Islet of Langerhans (tissue), 1 donor: ENCODE measurements at regions not wholly inside any gene's neighbourhood (a gene's known extent, or its start where the extent isn't known, plus 50 kb on each side); places are given as distances from the start of the nearest gene placed in this dataset.
"Not testable (repeated sequence)": the region's sequence is repeated elsewhere in the genome, so short reads cannot be mapped to it uniquely, and the experiment has no call there.

ENCODE experiments used
- FAIRE-seq: peaks from one replicate; lab custom pipeline; 2011; peaks lifted over from hg19 to GRCh38; lab: Jason Lieb, UNC

GRCh38 chr10:57333880-57334279 is 933.8 kb downstream of the IPMK start:
- FAIRE-seq = no peak

GRCh38 chr10:57321400-57321854 is 946.3 kb downstream of the IPMK start:
- FAIRE-seq = not testable (repeated sequence)

GRCh38 chr10:57320416-57320815 is 947.3 kb downstream of the IPMK start:
- no peak for FAIRE-seq

GRCh38 chr10:57314046-57314445 is 953.0 kb upstream of the ZWINT start:
- no peak for FAIRE-seq

GRCh38 chr10:57303566-57303965 is 942.5 kb upstream of the ZWINT start:
- FAIRE-seq = no peak

GRCh38 chr10:57300718-57301117 is 939.7 kb upstream of the ZWINT start:
- no peak for FAIRE-seq

- FAIRE-seq = no peak
Measured at GRCh38 chr10:57294698-57295097, 933.6 kb upstream of the ZWINT start.

- peak; percentile 53 for FAIRE-seq
Measured at GRCh38 chr10:57288754-57289153, 927.7 kb upstream of the ZWINT start.

GRCh38 chr10:57262892-57263291 is 901.8 kb upstream of the ZWINT start:
- no peak for FAIRE-seq

GRCh38 chr10:57260175-57260574 is 899.1 kb upstream of the ZWINT start:
- no peak for FAIRE-seq

GRCh38 chr10:57249615-57250281 is 888.7 kb upstream of the ZWINT start:
- FAIRE-seq = no peak

GRCh38 chr10:57247271-57247670 is 886.2 kb upstream of the ZWINT start:
- no peak for FAIRE-seq

- no peak for FAIRE-seq
Measured at GRCh38 chr10:57225920-57226319, 864.9 kb upstream of the ZWINT start.

- no peak for FAIRE-seq
Measured at GRCh38 chr10:57224811-57225210, 863.8 kb upstream of the ZWINT start.

GRCh38 chr10:57222603-57223002 is 861.5 kb upstream of the ZWINT start:
- no peak for FAIRE-seq

- no peak for FAIRE-seq
Measured at GRCh38 chr10:57222129-57222528, 861.1 kb upstream of the ZWINT start.

- FAIRE-seq = no peak
Measured at GRCh38 chr10:57221674-57222073, 860.6 kb upstream of the ZWINT start.

- no peak for FAIRE-seq
Measured at GRCh38 chr10:57218382-57218781, 857.3 kb upstream of the ZWINT start.

- no peak for FAIRE-seq
Measured at GRCh38 chr10:57202356-57202755, 841.3 kb upstream of the ZWINT start.

GRCh38 chr10:57188846-57189245 is 827.8 kb upstream of the ZWINT start:
- no peak for FAIRE-seq

GRCh38 chr10:57186201-57186600 is 825.1 kb upstream of the ZWINT start:
- FAIRE-seq = no peak

- FAIRE-seq = no peak
Measured at GRCh38 chr10:57169597-57169996, 808.5 kb upstream of the ZWINT start.

GRCh38 chr10:57168611-57169240 is 807.7 kb upstream of the ZWINT start:
- FAIRE-seq = no peak

GRCh38 chr10:57165671-57166070 is 804.6 kb upstream of the ZWINT start:
- FAIRE-seq = no peak
